Immature natural killer cell (primary cell): ENCODE measurements at regions not wholly inside any gene's neighbourhood (a gene's known extent, or its start where the extent isn't known, plus 50 kb on each side); places are given as distances from the start of the nearest gene placed in this dataset.
"Not testable (repeated sequence)": the region's sequence is repeated elsewhere in the genome, so short reads cannot be mapped to it uniquely, and the experiment has no call there.

Experiments used
- DNase-seq, 3 donors: peaks; one replicate each; pipeline ENCODE4 v3.0.0; 2022; ENCODE audit warnings: mixed read lengths in 1 of 3
- H3K27ac Mint-ChIP-seq, 6 donors: one replicate each; pipeline ENCODE4 v1.8.0; 2020; ENCODE audit warnings: mixed read lengths in 6 of 6, mild to moderate bottlenecking in 5 of 6, inconsistent platforms in 4 of 6, moderate library complexity in 3 of 6
- H3K27me3 Mint-ChIP-seq, 3 donors: one replicate each; pipeline ENCODE4 v1.8.0; 2020 to 2021; ENCODE audit warnings: low read depth in 3 of 3, mild to moderate bottlenecking in 3 of 3, mixed read lengths in 3 of 3, moderate library complexity in 3 of 3, inconsistent platforms in 1 of 3
- H3K36me3 Mint-ChIP-seq, 3 donors: one replicate each; pipeline ENCODE4 v1.8.0; 2020; ENCODE audit warnings: mixed read lengths in 3 of 3, inconsistent platforms in 2 of 3, mild to moderate bottlenecking in 2 of 3
- H3K4me1 Mint-ChIP-seq, 2 donors: one replicate each; pipeline ENCODE4 v1.8.0; 2020; ENCODE audit warnings: inconsistent platforms in 2 of 2, mild to moderate bottlenecking in 2 of 2, mixed read lengths in 2 of 2, moderate library complexity in 1 of 2
- H3K4me3 Mint-ChIP-seq, 5 donors: one replicate each; pipeline ENCODE4 v1.8.0; 2020; ENCODE audit warnings: mild to moderate bottlenecking in 5 of 5, mixed read lengths in 5 of 5, inconsistent platforms in 3 of 5, moderate library complexity in 3 of 5
- H3K9me3 Mint-ChIP-seq, 6 donors: one replicate each; pipeline ENCODE4 v1.8.0; 2020; ENCODE audit warnings: mild to moderate bottlenecking in 6 of 6, mixed read lengths in 6 of 6, inconsistent platforms in 4 of 6, moderate library complexity in 3 of 6

- Mint-ChIP-seq H3K27ac (no peak overlapping the region), H3K27me3 (peaks cover 0 to 4% (median 0%) of the 10 kb centered on the region in 3 donors), H3K36me3 (no peaks in the 10 kb centered on the region)
These were observed 60.1 kb upstream of the GPCPD1 start for GRCh38 chr20:5670874-5671273.

GRCh38 chr20:5670036-5670536 is 59.3 kb upstream of the GPCPD1 start:
- Mint-ChIP-seq H3K4me3 (no peak overlapping the region), H3K27me3 (peaks cover 0 to 4% (median 0%) of the 10 kb centered on the region in 3 donors), H3K9me3 (no peaks in the 10 kb centered on the region), H3K4me1 (no peaks in the 10 kb centered on the region), H3K27ac (no peak overlapping the region), H3K36me3 (no peaks in the 10 kb centered on the region)
- DNase-seq, result no peak

More at GRCh38 chr20:5670874-5671273, 60.1 kb upstream of the GPCPD1 start:
- no peak for DNase-seq
- no peaks in the 10 kb centered on the region for H3K4me1 Mint-ChIP-seq
- no peaks in the 10 kb centered on the region for H3K9me3 Mint-ChIP-seq
- no peak overlapping the region for H3K4me3 Mint-ChIP-seq

- DNase-seq, result no peak
- Mint-ChIP-seq H3K9me3 (no peaks in the 10 kb centered on the region), H3K4me1 (no peaks in the 10 kb centered on the region), H3K27ac (no peak overlapping the region), H3K4me3 (no peak overlapping the region), H3K27me3 (peaks cover 0 to 4% (median 0%) of the 10 kb centered on the region in 3 donors), H3K36me3 (no peaks in the 10 kb centered on the region)
These were observed 57.7 kb upstream of the GPCPD1 start for GRCh38 chr20:5668529-5668868.

GRCh38 chr20:5667705-5668528 is 57.1 kb upstream of the GPCPD1 start:
- Mint-ChIP-seq H3K4me1 (no peaks in the 10 kb centered on the region), H3K36me3 (no peaks in the 10 kb centered on the region), H3K27ac (no peak overlapping the region), H3K9me3 (no peaks in the 10 kb centered on the region), H3K4me3 (no peak overlapping the region), H3K27me3 (peaks cover 0 to 4% (median 0%) of the 10 kb centered on the region in 3 donors)
- no peak for DNase-seq

- Mint-ChIP-seq H3K4me3 (no peak overlapping the region), H3K27ac (no peak overlapping the region), H3K27me3 (peaks cover 0 to 2% (median 0%) of the 10 kb centered on the region in 3 donors), H3K4me1 (no peaks in the 10 kb centered on the region), H3K36me3 (no peaks in the 10 kb centered on the region), H3K9me3 (no peaks in the 10 kb centered on the region)
- DNase-seq, result no peak
These were observed 54.6 kb upstream of the GPCPD1 start for GRCh38 chr20:5665417-5665816.

- Mint-ChIP-seq H3K36me3 (no peaks in the 10 kb centered on the region), H3K9me3 (no peaks in the 10 kb centered on the region), H3K4me1 (no peaks in the 10 kb centered on the region), H3K4me3 (no peak overlapping the region), H3K27ac (no peak overlapping the region), H3K27me3 (peaks cover 0 to 3% (median 0%) of the 10 kb centered on the region in 3 donors)
- DNase-seq, result no peak
These were observed 52.6 kb upstream of the GPCPD1 start for GRCh38 chr20:5663396-5663795.

GRCh38 chr20:5662769-5663168 is 52.0 kb upstream of the GPCPD1 start:
- Mint-ChIP-seq H3K4me3 (no peak overlapping the region), H3K4me1 (no peaks in the 10 kb centered on the region), H3K27ac (no peak overlapping the region), H3K9me3 (no peaks in the 10 kb centered on the region), H3K36me3 (no peaks in the 10 kb centered on the region), H3K27me3 (peaks cover 0 to 3% (median 0%) of the 10 kb centered on the region in 3 donors)
- no peak for DNase-seq

GRCh38 chr20:5660756-5661155 is 50.0 kb upstream of the GPCPD1 start:
- H3K4me1 Mint-ChIP-seq, H3K4me3 Mint-ChIP-seq, H3K27me3 Mint-ChIP-seq, H3K36me3 Mint-ChIP-seq, H3K9me3 Mint-ChIP-seq, H3K27ac Mint-ChIP-seq, DNase-seq: not testable (repeated sequence)
